GM04504 (cell line): ENCODE measurements at regions not wholly inside any gene's neighbourhood (a gene's known extent, or its start where the extent isn't known, plus 50 kb on each side); places are given as distances from the start of the nearest gene placed in this dataset.
"Not testable (repeated sequence)": the region's sequence is repeated elsewhere in the genome, so short reads cannot be mapped to it uniquely, and the experiment has no call there.

Experiments
- DNase-seq: peaks from one replicate; pipeline ENCODE4 v3.0.0-alpha.2; 2012; ENCODE audit warnings: low read depth

DNA sequence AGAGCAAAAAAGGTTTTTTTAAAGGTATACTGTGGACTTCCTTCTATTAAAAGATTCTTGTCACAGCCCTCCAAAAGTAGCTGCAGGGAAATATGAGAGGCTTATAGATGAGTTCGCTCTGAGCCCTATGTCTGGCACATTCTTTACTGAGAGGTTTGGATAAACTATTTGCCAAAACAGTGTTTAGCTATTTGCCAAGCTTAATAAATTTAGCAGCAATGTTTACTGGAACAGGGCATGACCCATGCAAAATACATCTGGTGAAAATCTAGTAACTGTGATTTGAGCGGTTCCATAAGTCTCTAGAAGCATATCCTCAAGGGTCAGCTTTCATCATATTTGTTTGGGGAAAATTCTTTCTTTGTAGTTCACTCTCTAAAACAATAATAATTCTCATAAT, 1696.7 kb upstream of the PIK3C3 start:
- no peak for DNase-seq

GRCh38 chr18:40250236-40250635, 1704.8 kb upstream of the PIK3C3 start:
- DNase-seq, result no peak

GRCh38 chr18:40249390-40250080, 1705.5 kb upstream of the PIK3C3 start:
- DNase-seq, result no peak

DNA sequence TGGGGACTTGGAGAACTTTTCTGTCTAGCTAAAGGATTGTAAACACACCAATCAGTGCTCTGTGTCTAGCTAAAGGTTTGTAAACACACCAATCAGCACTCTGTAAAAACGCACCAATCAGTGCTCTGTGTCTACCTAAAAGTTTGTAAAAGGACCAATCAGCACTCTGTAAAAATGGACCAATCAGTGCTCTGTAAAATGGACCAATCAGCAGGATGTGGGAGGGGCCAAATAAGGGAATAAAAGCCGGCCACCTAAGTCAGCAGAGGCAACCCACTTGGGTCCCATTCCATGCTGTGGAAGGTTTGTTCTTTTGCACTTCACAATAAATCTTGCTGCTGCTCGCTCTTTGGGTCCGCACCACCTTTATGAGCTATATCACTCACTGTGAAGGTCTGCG, 1709.4 kb upstream of the PIK3C3 start:
- not testable (repeated sequence) for DNase-seq

- no peak for DNase-seq
These were observed 1711.4 kb upstream of the PIK3C3 start for GRCh38 chr18:40243607-40244006.

- DNase-seq, result no peak
These were observed 1719.2 kb upstream of the PIK3C3 start for GRCh38 chr18:40235836-40236235.

DNA sequence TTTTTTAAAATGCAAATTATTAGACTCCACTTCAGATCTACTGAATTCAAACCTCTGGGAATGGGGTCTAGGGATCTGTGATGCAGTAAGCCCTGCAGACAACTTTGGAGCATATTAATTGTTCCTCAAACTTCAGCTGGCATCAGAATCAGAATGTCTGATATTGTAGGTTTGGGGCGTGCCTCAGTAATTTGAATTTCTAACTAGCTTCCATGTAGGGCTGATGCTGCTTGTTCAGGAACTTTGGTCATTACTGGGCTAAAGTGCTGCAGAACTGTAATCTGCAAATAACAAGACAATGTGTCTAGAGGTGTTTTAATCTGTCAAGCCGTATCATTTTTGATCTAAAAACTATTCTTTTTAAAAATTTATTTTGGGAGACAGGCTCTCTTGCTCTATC, 1719.7 kb upstream of the PIK3C3 start:
- no peak for DNase-seq

DNA sequence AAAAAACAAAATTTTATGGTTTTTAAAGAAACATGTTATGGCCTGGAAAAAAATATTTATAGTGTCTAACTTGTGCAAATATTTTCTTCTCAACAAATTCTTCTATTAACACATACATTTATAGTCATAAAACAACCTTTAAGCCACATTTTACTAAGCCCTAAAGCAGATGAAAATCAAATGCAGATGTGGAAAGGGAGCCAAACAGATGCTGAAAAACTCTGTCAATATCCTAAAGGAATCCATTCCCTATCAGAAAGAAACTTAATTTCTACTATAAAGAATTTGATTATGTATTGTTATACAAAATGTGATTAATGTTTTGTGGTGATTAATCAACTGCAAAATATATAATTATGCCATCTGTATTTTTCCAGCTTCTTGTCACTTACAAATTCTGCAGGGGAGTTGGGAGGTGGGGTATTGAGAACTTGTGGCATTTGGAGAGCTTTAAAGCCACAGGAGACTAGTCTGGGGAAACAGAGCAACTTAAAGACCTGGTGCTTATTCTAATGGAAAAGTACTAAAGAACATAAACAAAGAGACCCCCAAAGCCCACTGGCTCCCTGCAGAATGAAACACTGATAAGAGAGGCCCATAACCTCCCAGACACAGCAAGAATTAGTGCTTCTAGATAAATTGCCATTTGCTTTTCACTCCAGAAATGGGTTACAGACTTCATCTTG, 1721.0 kb upstream of the PIK3C3 start:
- no peak for DNase-seq

DNA sequence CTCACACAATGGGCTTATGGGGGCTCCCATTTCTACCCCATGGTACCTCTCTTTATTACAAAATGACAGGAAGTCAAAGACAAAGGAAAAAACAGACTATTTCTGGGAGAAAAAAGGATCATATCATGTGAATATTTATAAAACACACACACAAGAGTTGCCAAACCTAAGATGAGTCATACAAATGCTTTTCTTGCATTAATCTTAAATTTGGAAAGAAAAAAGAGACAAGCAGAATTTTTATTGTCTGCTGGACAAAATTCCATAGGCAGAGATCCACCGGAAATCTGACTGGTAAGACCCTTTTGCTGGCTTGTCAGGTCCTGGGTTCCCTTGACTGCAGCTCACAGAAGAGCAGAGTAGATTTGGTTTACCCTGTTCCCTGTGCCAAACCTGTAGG, 1732.3 kb upstream of the PIK3C3 start:
- peak; percentile 2 for DNase-seq

GRCh38 chr18:40216856-40217255, 1738.2 kb upstream of the PIK3C3 start:
- DNase-seq, result no peak

GRCh38 chr18:40215979-40216378, 1739.1 kb upstream of the PIK3C3 start:
- DNase-seq, result no peak

DNA sequence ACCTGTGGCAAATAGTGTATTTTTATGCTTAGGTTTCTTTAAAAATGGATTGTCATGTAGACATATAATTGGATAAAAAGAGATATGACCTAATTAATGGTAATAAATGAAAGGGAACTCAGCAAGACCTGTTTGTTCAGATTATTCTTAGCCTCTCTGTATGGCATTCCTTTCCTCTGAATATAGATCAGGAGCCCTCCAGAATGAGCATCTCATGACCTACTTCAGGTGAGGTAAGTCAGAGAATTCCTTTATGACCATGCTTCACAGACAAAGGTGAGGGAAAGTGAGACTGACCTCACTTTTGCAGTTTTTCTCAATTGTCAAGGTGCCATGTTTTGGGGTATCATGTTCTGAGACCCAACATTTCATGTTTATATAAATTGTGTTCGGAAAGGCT, 1744.3 kb upstream of the PIK3C3 start:
- no peak for DNase-seq

GRCh38 chr18:40208958-40209357, 1746.1 kb upstream of the PIK3C3 start:
- DNase-seq, result no peak

- DNase-seq, result no peak
These were observed 1757.3 kb upstream of the PIK3C3 start for GRCh38 chr18:40197711-40198110.

- no peak for DNase-seq
These were observed 1768.4 kb upstream of the PIK3C3 start for GRCh38 chr18:40186677-40187076.

- DNase-seq, result no peak
These were observed 1775.1 kb upstream of the PIK3C3 start for GRCh38 chr18:40179729-40180461.

DNA sequence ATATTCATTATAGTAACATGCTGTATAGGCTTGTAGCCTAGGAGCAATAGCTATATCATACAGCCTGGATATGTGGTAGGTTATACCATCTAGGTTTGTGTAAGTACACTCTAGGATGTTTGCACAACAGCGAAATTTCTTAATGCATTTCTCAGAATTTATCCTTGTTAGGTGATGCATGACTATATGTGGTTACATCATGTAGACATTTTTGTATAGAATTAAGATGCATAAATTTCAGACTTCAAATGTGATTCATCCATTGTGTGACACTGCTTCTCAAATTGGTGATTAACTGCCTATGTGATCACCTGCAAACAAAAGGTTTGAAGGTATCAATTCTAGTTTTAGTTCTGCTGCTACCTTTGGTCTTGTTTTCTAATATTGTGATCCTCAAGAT, 1787.0 kb upstream of the PIK3C3 start:
- DNase-seq, result no peak

GRCh38 chr18:40163254-40163653, 1791.8 kb upstream of the PIK3C3 start:
- no peak for DNase-seq

- no peak for DNase-seq
These were observed 1794.7 kb upstream of the PIK3C3 start for GRCh38 chr18:40160361-40160760.

- DNase-seq, result peak; percentile 6
These were observed 1795.7 kb upstream of the PIK3C3 start for GRCh38 chr18:40159141-40160017.

DNA sequence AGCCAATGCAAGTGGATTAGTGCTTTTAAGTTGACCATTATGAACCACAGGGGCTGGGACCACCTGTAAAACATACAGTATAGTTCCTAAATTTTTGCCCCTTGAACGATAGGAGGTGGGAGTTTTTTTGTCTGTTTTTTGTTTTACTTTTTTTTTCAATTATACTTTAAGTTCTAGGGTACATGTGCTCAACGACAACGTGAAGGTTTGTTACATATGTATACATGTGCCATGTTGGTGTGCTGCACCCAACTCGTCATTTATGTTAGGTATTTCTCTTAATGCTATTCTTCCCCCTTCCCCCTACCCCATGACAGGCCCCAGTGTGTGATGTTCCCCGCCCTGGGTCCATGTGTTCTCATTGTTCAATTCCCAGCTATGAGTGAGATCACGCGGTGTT, 1797.9 kb upstream of the PIK3C3 start:
- no peak for DNase-seq

DNA sequence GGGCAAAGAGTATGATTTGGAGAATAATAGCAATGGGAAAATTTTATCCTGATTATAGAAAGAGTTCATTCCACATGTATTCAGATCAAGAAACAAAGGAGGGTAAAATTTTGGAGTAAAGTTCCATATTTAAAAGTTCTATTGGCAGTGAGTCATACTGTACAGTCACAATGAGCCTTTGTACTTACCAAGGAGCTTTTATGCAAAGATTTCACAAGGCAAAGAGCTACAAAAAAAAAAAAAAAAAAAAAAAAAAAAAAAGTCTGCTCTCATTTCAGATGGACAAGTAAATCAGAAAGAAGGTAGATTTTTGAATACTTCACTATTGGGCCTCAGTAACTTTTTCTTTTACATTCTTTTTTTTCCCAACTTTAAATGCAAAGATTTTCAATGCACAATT, 1802.2 kb upstream of the PIK3C3 start:
- DNase-seq, result no peak
